ENCODE measurements at regions not wholly inside any gene's neighbourhood (a gene's known extent, or its start where the extent isn't known, plus 50 kb on each side); places are given as distances from the start of the nearest gene placed in this dataset.
"Not testable (repeated sequence)": the region's sequence is repeated elsewhere in the genome, so short reads cannot be mapped to it uniquely, and the experiment has no call there.

GRCh38 chr3:145422556-145422955 lies 738.4 kb downstream of the PLOD2 start:
- no peak for DNase-seq (ENCODE audit: extremely low spot score)
- TF ChIP-seq L3MBTL2 (conservative IDR thresholded peaks at IDR 0.05) (no peak), FOXM1 (IDR thresholded peaks at IDR 0.05; ENCODE audit: borderline replicate concordance) (no peak), HDGF (IDR thresholded peaks at IDR 0.05; ENCODE audit: borderline replicate concordance) (no peak), SP1 (IDR thresholded peaks at IDR 0.05) (no peak), CTBP1 (IDR thresholded peaks at IDR 0.05; ENCODE audit: borderline replicate concordance) (no peak), NFRKB (IDR thresholded peaks at IDR 0.05) (no peak)
- ChIA-PET POLR2A (no interaction called here), CTCF (no interaction called here)

- ChIA-PET POLR2A (no interaction called here), CTCF (no interaction called here)
- DNase-seq (ENCODE audit: extremely low spot score): no peak
- TF ChIP-seq ZNF384 (IDR thresholded peaks at IDR 0.05): no peak
Observed at GRCh38 chr3:145427355-145427754, 733.6 kb downstream of the PLOD2 start.

- no peak for DNase-seq (ENCODE audit: extremely low spot score)
- POLR2A ChIA-PET: no interaction called here
- CTCF ChIA-PET: no interaction called here
- TF ChIP-seq FOXA1 (IDR thresholded peaks at IDR 0.05): no peak
- TF ChIP-seq ELF4 (IDR thresholded peaks at IDR 0.05): no peak
- no peak for TF ChIP-seq FOXM1 (IDR thresholded peaks at IDR 0.05; ENCODE audit: borderline replicate concordance)
- TF ChIP-seq BHLHE40 (IDR thresholded peaks at IDR 0.05; ENCODE audit: borderline replicate concordance): no peak
- no peak for TF ChIP-seq LEF1 (IDR thresholded peaks at IDR 0.05; ENCODE audit: borderline replicate concordance)
- no peak for TF ChIP-seq PKNOX1 (IDR thresholded peaks at IDR 0.05)
- TF ChIP-seq HDGF (IDR thresholded peaks at IDR 0.05; ENCODE audit: borderline replicate concordance): no peak
- no peak for TF ChIP-seq ZNF384 (IDR thresholded peaks at IDR 0.05)
- no peak for TF ChIP-seq TARDBP (IDR thresholded peaks at IDR 0.05)
- TF ChIP-seq FOXK2 (IDR thresholded peaks at IDR 0.05): no peak
- no peak for TF ChIP-seq SUZ12 (IDR thresholded peaks at IDR 0.05)
- TF ChIP-seq ARNT (IDR thresholded peaks at IDR 0.05): no peak
- TF ChIP-seq NFRKB (IDR thresholded peaks at IDR 0.05): no peak
- no peak for TF ChIP-seq L3MBTL2 (conservative IDR thresholded peaks at IDR 0.05)
- TF ChIP-seq SP1 (IDR thresholded peaks at IDR 0.05): no peak
- no peak for TF ChIP-seq CTBP1 (IDR thresholded peaks at IDR 0.05; ENCODE audit: borderline replicate concordance)
Observed at GRCh38 chr3:145429546-145429945, 731.4 kb downstream of the PLOD2 start.

GRCh38 chr3:145448436-145448835 lies 712.5 kb downstream of the PLOD2 start:
- no peak for DNase-seq (ENCODE audit: extremely low spot score)
- CTCF ChIA-PET: no interaction called here
- TF ChIP-seq ZNF384 (IDR thresholded peaks at IDR 0.05): no peak
- TF ChIP-seq ARNT (IDR thresholded peaks at IDR 0.05): no peak
- TF ChIP-seq FOXK2 (IDR thresholded peaks at IDR 0.05): no peak
- POLR2A ChIA-PET: no interaction called here

- no peak for DNase-seq (ENCODE audit: extremely low spot score)
- ChIA-PET CTCF (no interaction called here), POLR2A (no interaction called here)
- no peak for TF ChIP-seq PKNOX1 (IDR thresholded peaks at IDR 0.05)
- TF ChIP-seq NFRKB (IDR thresholded peaks at IDR 0.05): no peak
- no peak for TF ChIP-seq TARDBP (IDR thresholded peaks at IDR 0.05)
Observed at GRCh38 chr3:145450018-145450682, 710.8 kb downstream of the PLOD2 start.

GRCh38 chr3:145457825-145458552 lies 703.0 kb downstream of the PLOD2 start:
- CTCF ChIA-PET: no interaction called here
- DNase-seq (ENCODE audit: extremely low spot score): no peak
- POLR2A ChIA-PET: no interaction called here
- no peak for TF ChIP-seq PKNOX1 (IDR thresholded peaks at IDR 0.05)
- TF ChIP-seq ARNT (IDR thresholded peaks at IDR 0.05): no peak
- no peak for TF ChIP-seq TARDBP (IDR thresholded peaks at IDR 0.05)
- TF ChIP-seq L3MBTL2 (conservative IDR thresholded peaks at IDR 0.05): no peak
- TF ChIP-seq SP1 (IDR thresholded peaks at IDR 0.05): no peak
- TF ChIP-seq ZNF384 (IDR thresholded peaks at IDR 0.05): no peak
- TF ChIP-seq BHLHE40 (IDR thresholded peaks at IDR 0.05; ENCODE audit: borderline replicate concordance): no peak
- no peak for TF ChIP-seq FOXA1 (IDR thresholded peaks at IDR 0.05)
- TF ChIP-seq LEF1 (IDR thresholded peaks at IDR 0.05; ENCODE audit: borderline replicate concordance): no peak
- TF ChIP-seq FOXK2 (IDR thresholded peaks at IDR 0.05): no peak
- TF ChIP-seq CTBP1 (IDR thresholded peaks at IDR 0.05; ENCODE audit: borderline replicate concordance): no peak

GRCh38 chr3:145459681-145460080 lies 701.3 kb downstream of the PLOD2 start:
- POLR2A ChIA-PET; DNase-seq (ENCODE audit: extremely low spot score); CTCF ChIA-PET: not testable (repeated sequence)
